GM12878 (cell line): ENCODE measurements at regions not wholly inside any gene's neighbourhood (a gene's known extent, or its start where the extent isn't known, plus 50 kb on each side); places are given as distances from the start of the nearest gene placed in this dataset.

Experiments used
- ATAC-seq: fragments of 200-7000 bp; cut with Tn5 transposase; 3 replicates; pipeline ENCODE4 v1.9.1; 2020; ENCODE audit warnings: mild to moderate bottlenecking, moderate library complexity
- BruUV-seq: library from RNA; stranded (reverse); fragments of 400-500 nt; replicated peaks from 2 replicates; lab custom pipeline; 2021; lab: Mats Ljungman, UMichigan
- CTCF ChIA-PET: fragments of 300-600 bp; sonication (Branson Sonifier 250); formaldehyde crosslinking; extraction: SDS; loops from one replicate; lab custom pipeline; 2021; ENCODE audit warnings: inconsistent platforms; lab: Yijun Ruan, JAX
- POLR2A ChIA-PET: fragments of 350-600 bp; formaldehyde crosslinking; extraction: SDS; loops from one replicate; lab custom pipeline; 2021; ENCODE audit warnings: inconsistent platforms; lab: Charles Lee
- RAD21 ChIA-PET: fragments of 300-600 bp; sonication (Branson Sonifier 250); formaldehyde crosslinking; loops from one replicate; lab custom pipeline; 2023; ENCODE audit warnings: antibody characterized with exemption; ENCODE audit not compliant: unreplicated experiment; lab: Charles Lee
- SMC1A ChIA-PET: fragments of 300-600 bp; sonication (Branson Sonifier 250); formaldehyde crosslinking; loops from one replicate; lab custom pipeline; 2023; ENCODE audit not compliant: unreplicated experiment, uncharacterized antibody; lab: Charles Lee
- DNase-seq: peaks from one replicate; pipeline ENCODE4 v3.0.0-alpha.2; 2011; ENCODE audit warnings: low read depth, low spot score
- FAIRE-seq: peaks from 3 replicates; lab custom pipeline; 2011; peaks lifted over from hg19 to GRCh38; lab: Jason Lieb, UNC
- H2AFZ ChIP-seq: 2 replicates; pipeline ENCODE4 v1.6.0; 2011; ENCODE audit warnings: low read depth, low read length, control low read depth; ENCODE audit not compliant: control insufficient read depth
- H3K27ac ChIP-seq: 2 replicates; pipeline ENCODE4 v1.5.1; 2011; ENCODE audit warnings: control low read depth; ENCODE audit not compliant: control insufficient read depth, insufficient read depth
- H3K27me3 ChIP-seq, 2 experiments: replicated peaks in 1 of 2; 2 replicates each; pipeline versions ENCODE4 v1.6.0 to v1.6.1; 2011; ENCODE audit warnings: low read length in 1 of 2; ENCODE audit not compliant: control insufficient read depth in 2 of 2, insufficient read depth in 2 of 2
- H3K36me3 ChIP-seq, 2 experiments: 2 replicates each; pipeline ENCODE4 v1.5.1; 2011; ENCODE audit warnings: low read length in 1 of 2; ENCODE audit not compliant: control insufficient read depth in 2 of 2, insufficient read depth in 2 of 2
- H3K4me1 ChIP-seq: 2 replicates; pipeline ENCODE4 v1.6.1; 2011; ENCODE audit warnings: mild to moderate bottlenecking, low read length, moderate library complexity, mixed read lengths; ENCODE audit not compliant: control insufficient read depth, insufficient read depth
- H3K4me2 ChIP-seq: 2 replicates; pipeline ENCODE4 v1.6.0; 2011; ENCODE audit warnings: control low read depth; ENCODE audit not compliant: control insufficient read depth, insufficient read depth
- H3K4me3 ChIP-seq: fragments of 200-600 bp; sonication (generic); 2 replicates; pipeline ENCODE4 v1.5.1; 2016
- H3K79me2 ChIP-seq: 2 replicates; pipeline ENCODE4 v1.6.0; 2011; ENCODE audit warnings: low read length; ENCODE audit not compliant: control insufficient read depth, insufficient read depth
- H3K9ac ChIP-seq: 2 replicates; pipeline ENCODE4 v1.8.0; 2011; ENCODE audit warnings: low read length, control low read depth, mixed read lengths; ENCODE audit not compliant: control insufficient read depth, insufficient read depth
- H3K9me3 ChIP-seq: replicated peaks from 3 replicates; pipeline ENCODE4 v1.5.1; 2011; ENCODE audit warnings: mild to moderate bottlenecking, low read length; ENCODE audit not compliant: control insufficient read depth, insufficient read depth
- H4K20me1 ChIP-seq: 2 replicates; pipeline ENCODE4 v1.6.0; 2011; ENCODE audit not compliant: control insufficient read depth, insufficient read depth
- BRCA1 ChIP-seq: IDR thresholded peaks from 2 replicates; pipeline ENCODE4 v1.6.1; 2011; ENCODE audit warnings: low read depth, low read length, improper control_type of control experiment
- POU2F2 ChIP-seq: IDR thresholded peaks from 3 replicates; pipeline ENCODE4 v1.6.1; 2011; ENCODE audit warnings: low read depth, mild to moderate bottlenecking, low read length, borderline replicate concordance
- SREBF2 ChIP-seq: IDR thresholded peaks from 2 replicates; pipeline ENCODE4 v1.6.1; 2012; ENCODE audit warnings: mild to moderate bottlenecking, low read length
- ZNF217 ChIP-seq: fragments of 450-650 bp; IDR thresholded peaks from 2 replicates; pipeline ENCODE4 v1.6.1; 2017; ENCODE audit warnings: antibody characterized with exemption, mild to moderate bottlenecking
- WGBS: methylation state at CpG from one replicate; pipeline ENCODE4 v1.1.6; 2016; ENCODE audit warnings: low lambda C conversion rate; ENCODE audit not compliant: insufficient replicate concordance, insufficient coverage; ENCODE audit errors: missing lambda C conversion rate; 5-methylcytosine and 5-hydroxymethylcytosine counted together
- in situ Hi-C: fragments of 300-500 bp; cut with MboI; formaldehyde crosslinking; loops from 9 replicates; pipeline ENCODE4 v1.14.3; 2018; ENCODE audit warnings: mixed read lengths
- intact Hi-C: fragments of 100-400 bp; cut with micrococcal nuclease; formaldehyde crosslinking; loops from one replicate; pipeline ENCODE4 v1.14.2; 2022; ENCODE audit not compliant: unreplicated experiment
- TF ChIP-seq, protein P1 (sequence below): fragments of 450-650 bp; IDR thresholded peaks from 2 replicates; pipeline ENCODE4 v1.6.1; 2017; ENCODE audit warnings: mild to moderate bottlenecking, low read depth, inconsistent platforms; ENCODE audit not compliant: poor library complexity, severe bottlenecking
- TF ChIP-seq, protein P2 (sequence below): fragments of 450-650 bp; IDR thresholded peaks from 2 replicates; pipeline ENCODE4 v1.6.1; 2016; ENCODE audit warnings: mild to moderate bottlenecking
- TF ChIP-seq, protein P3 (sequence below): IDR thresholded peaks from 2 replicates; pipeline ENCODE4 v1.6.1; 2012; ENCODE audit warnings: low read depth, low read length, improper control_type of control experiment

DNA sequence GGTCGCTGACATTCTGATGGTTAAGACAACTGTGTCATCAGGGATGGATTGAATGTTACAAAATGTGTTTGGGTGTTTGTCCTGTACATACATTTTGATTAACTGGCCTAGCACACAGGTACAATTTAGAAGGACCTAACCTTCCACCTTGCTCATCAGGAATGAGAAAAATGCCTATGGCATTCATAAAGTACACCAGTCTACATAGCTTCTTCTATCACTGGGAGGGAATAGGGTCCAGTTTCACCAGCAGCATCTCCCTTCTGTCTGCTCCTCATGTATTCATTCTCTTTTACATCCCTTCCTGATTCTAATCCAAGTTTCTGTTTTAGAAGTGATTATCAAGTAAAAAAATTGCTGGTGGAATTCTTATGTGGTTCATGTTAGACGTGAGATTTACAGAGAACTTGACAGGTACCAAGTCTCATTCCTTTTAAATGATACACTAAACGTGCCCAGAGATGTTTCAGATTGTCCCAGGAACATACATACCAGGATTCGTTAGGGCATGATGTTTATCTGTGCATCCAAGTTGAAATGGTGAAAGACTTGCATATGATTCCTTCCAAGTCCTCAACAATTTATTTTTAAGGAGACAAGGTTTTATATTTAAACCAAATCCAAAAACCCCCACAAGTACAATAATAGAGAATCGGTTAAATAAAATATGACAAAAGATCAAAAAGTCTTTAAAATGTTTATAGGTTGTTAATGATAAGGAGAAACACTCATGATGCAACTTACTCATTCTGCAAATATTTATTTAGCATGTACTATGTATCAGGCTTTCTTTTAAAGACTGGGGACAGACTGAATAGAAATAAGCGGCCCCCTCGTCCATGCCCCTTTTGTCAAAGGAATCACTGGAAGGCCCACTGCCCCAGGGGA, 359.1 kb downstream of the ZNF674 start:
- H3K36me3 ChIP-seq = no peaks in the 10 kb centered on the region
- FAIRE-seq = no peak
- no peak overlapping the region for H3K9ac ChIP-seq

DNA sequence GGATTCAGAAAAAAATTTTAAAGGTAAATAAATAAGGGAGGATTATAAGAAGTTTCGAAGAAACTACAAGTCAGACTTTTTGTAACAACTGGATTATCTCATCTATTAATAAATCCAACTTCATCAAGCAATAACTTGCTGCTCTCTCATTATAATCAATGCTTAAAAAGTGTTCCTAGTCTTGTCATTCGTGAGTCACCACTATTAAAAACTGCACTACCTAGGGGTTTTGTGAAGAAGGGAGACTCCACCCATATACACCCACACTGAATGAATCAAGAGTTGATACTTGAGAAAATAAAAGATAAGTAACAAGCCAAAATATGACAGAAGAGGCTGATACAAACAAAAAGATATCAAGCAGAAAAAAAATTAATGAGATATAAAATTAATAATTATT, 360.5 kb downstream of the ZNF674 start:
- Histone ChIP-seq H2AFZ (no peak overlapping the region), H3K27ac (no peak overlapping the region), H3K9me3 (no peaks in the 10 kb centered on the region; the same call in 2 of the 3 replicates), H3K4me1 (no peaks in the 10 kb centered on the region), H3K79me2 (no peaks in the 10 kb centered on the region), H3K9ac (no peak overlapping the region), H3K27me3 (no peaks in the 10 kb centered on the region; a peak in 1 of 4 replicates), H3K4me3 (no peak overlapping the region), H4K20me1 (no peaks in the 10 kb centered on the region), H3K4me2 (no peak overlapping the region), H3K36me3 (no peaks in the 10 kb centered on the region)
- SMC1A ChIA-PET = no interaction called here
- 3% methylated on average over 2 of the region's 2 CpGs for WGBS
- no peak for ATAC-seq
- CTCF ChIA-PET = interaction anchor here (1.3 kb wide), 1 partner anchor 9 kb away, joined by 3 read pairs; no protein-coding TSS in a partner anchor
- intact Hi-C loops (loop anchor here (5.0 kb wide), 1 partner anchor 472 kb away; no protein-coding TSS in a partner anchor), in situ Hi-C loops (no loop called here)
- TF ChIP-seq ZNF217 (no peak), BRCA1 (no peak)
- TF ChIP-seq, protein P1, sequence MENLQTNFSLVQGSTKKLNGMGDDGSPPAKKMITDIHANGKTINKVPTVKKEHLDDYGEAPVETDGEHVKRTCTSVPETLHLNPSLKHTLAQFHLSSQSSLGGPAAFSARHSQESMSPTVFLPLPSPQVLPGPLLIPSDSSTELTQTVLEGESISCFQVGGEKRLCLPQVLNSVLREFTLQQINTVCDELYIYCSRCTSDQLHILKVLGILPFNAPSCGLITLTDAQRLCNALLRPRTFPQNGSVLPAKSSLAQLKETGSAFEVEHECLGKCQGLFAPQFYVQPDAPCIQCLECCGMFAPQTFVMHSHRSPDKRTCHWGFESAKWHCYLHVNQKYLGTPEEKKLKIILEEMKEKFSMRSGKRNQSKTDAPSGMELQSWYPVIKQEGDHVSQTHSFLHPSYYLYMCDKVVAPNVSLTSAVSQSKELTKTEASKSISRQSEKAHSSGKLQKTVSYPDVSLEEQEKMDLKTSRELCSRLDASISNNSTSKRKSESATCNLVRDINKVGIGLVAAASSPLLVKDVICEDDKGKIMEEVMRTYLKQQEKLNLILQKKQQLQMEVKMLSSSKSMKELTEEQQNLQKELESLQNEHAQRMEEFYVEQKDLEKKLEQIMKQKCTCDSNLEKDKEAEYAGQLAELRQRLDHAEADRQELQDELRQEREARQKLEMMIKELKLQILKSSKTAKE = no peak
- TF ChIP-seq, protein P2, sequence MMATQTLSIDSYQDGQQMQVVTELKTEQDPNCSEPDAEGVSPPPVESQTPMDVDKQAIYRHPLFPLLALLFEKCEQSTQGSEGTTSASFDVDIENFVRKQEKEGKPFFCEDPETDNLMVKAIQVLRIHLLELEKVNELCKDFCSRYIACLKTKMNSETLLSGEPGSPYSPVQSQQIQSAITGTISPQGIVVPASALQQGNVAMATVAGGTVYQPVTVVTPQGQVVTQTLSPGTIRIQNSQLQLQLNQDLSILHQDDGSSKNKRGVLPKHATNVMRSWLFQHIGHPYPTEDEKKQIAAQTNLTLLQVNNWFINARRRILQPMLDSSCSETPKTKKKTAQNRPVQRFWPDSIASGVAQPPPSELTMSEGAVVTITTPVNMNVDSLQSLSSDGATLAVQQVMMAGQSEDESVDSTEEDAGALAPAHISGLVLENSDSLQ = no peak
- BruUV-seq = no TSS peak
- no peak for FAIRE-seq
- RAD21 ChIA-PET = no interaction called here
- POLR2A ChIA-PET = no interaction called here
- DNase-seq = no peak

More for the DNA sequence above, 359.1 kb downstream of the ZNF674 start:
- Histone ChIP-seq H2AFZ (no peak overlapping the region), H3K4me1 (no peaks in the 10 kb centered on the region), H3K27me3 (no peaks in the 10 kb centered on the region; a peak in 1 of 4 replicates), H3K4me3 (no peak overlapping the region), H3K79me2 (no peaks in the 10 kb centered on the region), H4K20me1 (no peaks in the 10 kb centered on the region), H3K27ac (no peak overlapping the region), H3K4me2 (no peak overlapping the region), H3K9me3 (no peaks in the 10 kb centered on the region)
- DNase-seq (no peak), ATAC-seq (no peak)
- in situ Hi-C loops (no loop called here), intact Hi-C loops (no loop called here)
- BruUV-seq = no TSS peak
- WGBS = 2% methylated on average over 7 of the region's 7 CpGs
- RAD21 ChIA-PET = no interaction called here
- POLR2A ChIA-PET = no interaction called here
- CTCF ChIA-PET = interaction anchor here (0.5 kb wide), 1 partner anchor 49 kb away, joined by 3 read pairs; no protein-coding TSS in a partner anchor
- SMC1A ChIA-PET = no interaction called here
- TF ChIP-seq POU2F2 (no peak), SREBF2 (no peak)
- TF ChIP-seq, protein P3, sequence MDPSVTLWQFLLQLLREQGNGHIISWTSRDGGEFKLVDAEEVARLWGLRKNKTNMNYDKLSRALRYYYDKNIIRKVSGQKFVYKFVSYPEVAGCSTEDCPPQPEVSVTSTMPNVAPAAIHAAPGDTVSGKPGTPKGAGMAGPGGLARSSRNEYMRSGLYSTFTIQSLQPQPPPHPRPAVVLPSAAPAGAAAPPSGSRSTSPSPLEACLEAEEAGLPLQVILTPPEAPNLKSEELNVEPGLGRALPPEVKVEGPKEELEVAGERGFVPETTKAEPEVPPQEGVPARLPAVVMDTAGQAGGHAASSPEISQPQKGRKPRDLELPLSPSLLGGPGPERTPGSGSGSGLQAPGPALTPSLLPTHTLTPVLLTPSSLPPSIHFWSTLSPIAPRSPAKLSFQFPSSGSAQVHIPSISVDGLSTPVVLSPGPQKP = no peak
